DOHH2 (cell line): ENCODE measurements at regions not wholly inside any gene's neighbourhood (a gene's known extent, or its start where the extent isn't known, plus 50 kb on each side); places are given as distances from the start of the nearest gene placed in this dataset.

Source experiments
- H3F3A ChIP-seq: fragments of 200-600 bp; sonication (generic), shearing (Covaris generic); 2 replicates; pipeline ENCODE4 v1.6.0; 2016; ENCODE audit warnings: antibody characterized with exemption, mild to moderate bottlenecking; ENCODE audit not compliant: control insufficient read depth, insufficient read depth
- H3K27ac ChIP-seq: fragments of 200-600 bp; sonication (generic); 2 replicates; pipeline ENCODE4 v1.5.1; 2014; ENCODE audit warnings: low read depth, mild to moderate bottlenecking, low read length, moderate library complexity
- H3K27me3 ChIP-seq: fragments of 200-600 bp; sonication (generic); 2 replicates; pipeline ENCODE4 v1.6.1; 2014; ENCODE audit warnings: mild to moderate bottlenecking, low read length, mixed read lengths; ENCODE audit not compliant: control insufficient read depth
- H3K36me3 ChIP-seq: fragments of 200-600 bp; sonication (generic); 2 replicates; pipeline ENCODE4 v1.6.1; 2014; ENCODE audit warnings: mild to moderate bottlenecking, low read length, moderate library complexity, mixed read lengths; ENCODE audit not compliant: control insufficient read depth
- H3K4me1 ChIP-seq: fragments of 200-600 bp; sonication (generic); 2 replicates; pipeline ENCODE4 v1.6.1; 2014; ENCODE audit warnings: mild to moderate bottlenecking, low read length, mixed read lengths; ENCODE audit not compliant: control insufficient read depth
- H3K4me2 ChIP-seq: fragments of 200-600 bp; sonication (generic); 2 replicates; pipeline ENCODE4 v1.6.0; 2014; ENCODE audit warnings: mild to moderate bottlenecking, low read length, moderate library complexity
- H3K4me3 ChIP-seq: fragments of 200-600 bp; sonication (generic); 2 replicates; pipeline ENCODE4 v1.5.1; 2014; ENCODE audit warnings: mild to moderate bottlenecking, low read length, mixed read lengths
- H3K79me2 ChIP-seq: fragments of 200-600 bp; sonication (generic); 2 replicates; pipeline ENCODE4 v1.6.1; 2014; ENCODE audit warnings: mild to moderate bottlenecking, low read length, mixed read lengths; ENCODE audit not compliant: control insufficient read depth
- H3K9me2 ChIP-seq: fragments of 200-600 bp; sonication (generic); replicated peaks from 2 replicates; pipeline ENCODE4 v1.6.1; 2014; ENCODE audit warnings: mild to moderate bottlenecking, low read length, mixed read lengths; ENCODE audit not compliant: control insufficient read depth
- H3K9me3 ChIP-seq: fragments of 200-600 bp; sonication (generic); 2 replicates; pipeline ENCODE4 v1.6.1; 2014; ENCODE audit warnings: antibody characterized with exemption, low read length, mixed read lengths; ENCODE audit not compliant: control insufficient read depth, insufficient read depth
- H4K20me1 ChIP-seq: fragments of 200-600 bp; sonication (generic); 2 replicates; pipeline ENCODE4 v1.6.0; 2014; ENCODE audit warnings: low read depth, mild to moderate bottlenecking, antibody characterized with exemption, low read length, moderate library complexity; ENCODE audit not compliant: control insufficient read depth, insufficient read depth
- CTCF ChIP-seq: fragments of 200-600 bp; sonication (generic); IDR thresholded peaks from one replicate; pipeline ENCODE4 v1.5.1; 2014; ENCODE audit warnings: antibody characterized with exemption, mild to moderate bottlenecking, low read depth, low read length; ENCODE audit not compliant: poor library complexity, severe bottlenecking
- EZH2phosphoT487 ChIP-seq: fragments of 200-600 bp; sonication (generic); IDR thresholded peaks from 2 replicates; pipeline ENCODE4 v1.6.1; 2017; ENCODE audit warnings: borderline replicate concordance, mild to moderate bottlenecking, antibody characterized with exemption, low read length, moderate library complexity, mixed read lengths

DNA sequence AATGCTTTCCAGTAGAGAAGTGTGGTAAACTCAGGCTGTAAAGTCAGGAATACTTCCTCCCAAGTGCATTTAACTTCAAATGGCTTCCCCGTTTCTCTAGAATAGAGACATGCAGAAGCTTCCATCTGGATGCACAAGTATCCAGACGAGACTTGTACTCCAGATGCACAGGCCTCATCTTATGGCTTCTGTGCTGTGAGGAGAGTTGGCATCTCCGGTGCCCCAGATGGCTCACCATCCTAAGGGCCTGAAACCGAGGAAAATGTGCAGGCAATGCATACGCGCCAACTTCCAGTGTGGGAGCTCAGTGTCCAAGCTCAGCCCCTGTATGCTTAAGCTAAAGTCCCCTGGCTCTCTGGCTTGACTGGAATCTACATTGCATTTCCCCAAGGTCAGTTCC, 184.0 kb upstream of the TBL1X start:
- Histone ChIP-seq H3K9me2 (no peaks in the 10 kb centered on the region), H3K27me3 (no peaks in the 10 kb centered on the region), H3K9me3 (no peaks in the 10 kb centered on the region), H4K20me1 (no peaks in the 10 kb centered on the region), H3K4me3 (no peak overlapping the region), H3K4me1 (no peaks in the 10 kb centered on the region), H3K79me2 (no peaks in the 10 kb centered on the region), H3K4me2 (no peak overlapping the region), H3K36me3 (no peaks in the 10 kb centered on the region), H3K27ac (no peak overlapping the region), H3F3A (no peaks in the 10 kb centered on the region)
- no peak for TF ChIP-seq EZH2phosphoT487
- TF ChIP-seq CTCF = no peak

- Histone ChIP-seq H3F3A (no peaks in the 10 kb centered on the region), H3K9me2 (no peaks in the 10 kb centered on the region), H3K4me2 (no peak overlapping the region), H3K9me3 (no peaks in the 10 kb centered on the region), H3K79me2 (no peaks in the 10 kb centered on the region), H3K27me3 (no peaks in the 10 kb centered on the region), H3K4me3 (no peak overlapping the region), H3K36me3 (no peaks in the 10 kb centered on the region), H3K4me1 (no peaks in the 10 kb centered on the region), H3K27ac (no peak overlapping the region), H4K20me1 (no peaks in the 10 kb centered on the region)
- TF ChIP-seq EZH2phosphoT487 = no peak
- TF ChIP-seq CTCF = no peak
These were observed 182.5 kb upstream of the TBL1X start for GRCh38 chrX:9282325-9282724.

DNA sequence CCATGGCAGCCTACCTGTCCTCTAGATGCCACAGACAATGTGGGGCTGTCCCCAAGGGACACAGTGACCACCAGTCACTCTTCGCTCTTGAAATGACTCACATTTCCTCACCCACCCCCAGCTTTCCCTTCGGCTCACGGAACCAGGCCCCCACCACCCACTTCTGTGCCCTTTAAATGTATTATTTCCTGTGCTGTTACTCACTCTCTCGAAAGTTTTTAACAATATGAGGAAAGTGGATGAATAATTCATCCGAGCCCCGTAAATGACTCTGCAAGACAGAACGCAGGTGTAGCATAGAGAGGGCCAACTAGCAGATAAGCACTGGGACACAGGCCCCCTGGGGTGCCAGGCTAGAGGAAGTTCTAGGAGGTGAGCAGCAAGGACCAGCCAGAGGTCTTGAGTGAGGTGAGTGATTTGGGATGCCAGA, 179.5 kb upstream of the TBL1X start:
- Histone ChIP-seq H3F3A (no peaks in the 10 kb centered on the region), H3K79me2 (no peaks in the 10 kb centered on the region), H4K20me1 (no peaks in the 10 kb centered on the region), H3K27me3 (no peaks in the 10 kb centered on the region), H3K9me3 (no peaks in the 10 kb centered on the region), H3K4me2 (no peak overlapping the region), H3K27ac (no peak overlapping the region), H3K9me2 (no peaks in the 10 kb centered on the region), H3K4me1 (no peaks in the 10 kb centered on the region), H3K4me3 (no peak overlapping the region), H3K36me3 (no peaks in the 10 kb centered on the region)
- no peak for TF ChIP-seq CTCF
- TF ChIP-seq EZH2phosphoT487 = no peak

DNA sequence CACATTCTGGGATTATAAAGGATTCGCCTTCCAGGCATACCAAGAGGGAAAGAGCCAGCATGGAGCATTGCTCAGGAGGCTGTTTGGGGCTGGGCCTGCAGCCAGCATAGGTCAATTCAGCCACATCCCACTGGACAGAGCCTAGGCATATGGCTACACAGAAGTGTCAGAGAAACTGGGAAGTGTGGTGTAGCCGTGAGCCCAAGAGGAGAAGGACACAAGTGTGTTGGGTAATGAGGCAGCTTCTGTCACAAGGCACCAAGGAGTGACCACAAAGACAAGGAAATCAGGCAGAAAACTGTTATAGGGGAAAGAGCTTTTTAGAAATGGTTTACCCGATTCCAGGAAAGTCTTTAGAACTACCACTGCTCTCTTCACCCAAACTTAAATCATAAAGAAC, 178.6 kb upstream of the TBL1X start:
- no peaks in the 10 kb centered on the region for H3K4me1 ChIP-seq

More for the DNA sequence above, 178.6 kb upstream of the TBL1X start:
- Histone ChIP-seq H3K4me2 (no peak overlapping the region), H3K79me2 (no peaks in the 10 kb centered on the region), H3F3A (no peaks in the 10 kb centered on the region), H3K9me3 (no peaks in the 10 kb centered on the region), H3K27ac (no peak overlapping the region), H4K20me1 (no peaks in the 10 kb centered on the region), H3K36me3 (no peaks in the 10 kb centered on the region), H3K4me3 (no peak overlapping the region), H3K27me3 (no peaks in the 10 kb centered on the region), H3K9me2 (no peaks in the 10 kb centered on the region)
- TF ChIP-seq CTCF (no peak), EZH2phosphoT487 (no peak)
